ENCODE measurements at regions not wholly inside any gene's neighbourhood (a gene's known extent, or its start where the extent isn't known, plus 50 kb on each side); places are given as distances from the start of the nearest gene placed in this dataset.

- TF ChIP-seq POLR2AphosphoS5 (IDR thresholded peaks at IDR 0.05; ENCODE audit: insufficient read depth in 1 of 2, low read depth in 1 of 2) (no peak), POLR2A (IDR thresholded peaks at IDR 0.05) (no peak), CTCF (IDR thresholded peaks at IDR 0.05) (no peak)
- H3K4me3 ChIP-seq = no peak overlapping the region
- H3K36me3 ChIP-seq = no peaks in the 10 kb centered on the region
- H3K27me3 ChIP-seq = no peaks in the 10 kb centered on the region
- no peaks in the 10 kb centered on the region for H3K9me3 ChIP-seq
- H3K4me1 ChIP-seq = no peaks in the 10 kb centered on the region
- intact Hi-C loops (cut with DNase I) = no loop called here
- no peak overlapping the region for H3K27ac ChIP-seq
- no peak for DNase-seq (ENCODE audit: extremely low spot score in 2 of 2)
Measured at GRCh38 chr4:115660465-115660864, 547.0 kb upstream of the NDST4 start.

- H3K4me3 ChIP-seq = no peak overlapping the region
- TF ChIP-seq POLR2A (IDR thresholded peaks at IDR 0.05) (no peak), CTCF (IDR thresholded peaks at IDR 0.05) (no peak)
- H3K36me3 ChIP-seq = no peaks in the 10 kb centered on the region
- intact Hi-C loops (cut with DNase I) = no loop called here
- no peaks in the 10 kb centered on the region for H3K9me3 ChIP-seq
- no peak overlapping the region for H3K27ac ChIP-seq
- H3K4me1 ChIP-seq = no peaks in the 10 kb centered on the region
- DNase-seq (ENCODE audit: extremely low spot score in 2 of 2) = no peak
- H3K27me3 ChIP-seq = no peaks in the 10 kb centered on the region
Measured at GRCh38 chr4:115657991-115658650, 544.7 kb upstream of the NDST4 start.

- Histone ChIP-seq H3K9me3 (no peaks in the 10 kb centered on the region), H3K27me3 (no peaks in the 10 kb centered on the region), H3K4me3 (no peak overlapping the region), H3K27ac (no peak overlapping the region), H3K4me1 (no peaks in the 10 kb centered on the region), H3K36me3 (no peaks in the 10 kb centered on the region)
- no peak for DNase-seq (ENCODE audit: extremely low spot score in 2 of 2)
- intact Hi-C loops (cut with DNase I) = no loop called here
- TF ChIP-seq CTCF (IDR thresholded peaks at IDR 0.05) (no peak), POLR2AphosphoS5 (IDR thresholded peaks at IDR 0.05; ENCODE audit: insufficient read depth in 1 of 2, low read depth in 1 of 2) (no peak), POLR2A (IDR thresholded peaks at IDR 0.05) (no peak)
Measured at GRCh38 chr4:115655626-115656025, 542.2 kb upstream of the NDST4 start.

GRCh38 chr4:115648786-115649185 is 535.4 kb upstream of the NDST4 start:
- H3K4me3 ChIP-seq = no peak overlapping the region
- intact Hi-C loops (cut with DNase I) = no loop called here
- H3K36me3 ChIP-seq = no peaks in the 10 kb centered on the region
- no peak for DNase-seq (ENCODE audit: extremely low spot score in 2 of 2)
- H3K9me3 ChIP-seq = no peaks in the 10 kb centered on the region
- TF ChIP-seq POLR2A (IDR thresholded peaks at IDR 0.05) (no peak), POLR2AphosphoS5 (IDR thresholded peaks at IDR 0.05; ENCODE audit: insufficient read depth in 1 of 2, low read depth in 1 of 2) (no peak), CTCF (IDR thresholded peaks at IDR 0.05) (no peak)
- H3K4me1 ChIP-seq = no peaks in the 10 kb centered on the region
- no peak overlapping the region for H3K27ac ChIP-seq
- no peaks in the 10 kb centered on the region for H3K27me3 ChIP-seq

- Histone ChIP-seq H3K9me3 (no peaks in the 10 kb centered on the region), H3K4me3 (no peak overlapping the region), H3K36me3 (no peaks in the 10 kb centered on the region), H3K4me1 (no peaks in the 10 kb centered on the region), H3K27me3 (no peaks in the 10 kb centered on the region), H3K27ac (no peak overlapping the region)
- TF ChIP-seq CTCF (IDR thresholded peaks at IDR 0.05) (no peak), POLR2AphosphoS5 (IDR thresholded peaks at IDR 0.05; ENCODE audit: insufficient read depth in 1 of 2, low read depth in 1 of 2) (no peak), POLR2A (IDR thresholded peaks at IDR 0.05) (no peak)
- intact Hi-C loops (cut with DNase I) = no loop called here
- no peak for DNase-seq (ENCODE audit: extremely low spot score in 2 of 2)
Measured at GRCh38 chr4:115629270-115629669, 515.9 kb upstream of the NDST4 start.

Data from vagina (tissue), 2 donors.